Osteocyte (in vitro differentiated cells): ENCODE measurements at regions not wholly inside any gene's neighbourhood (a gene's known extent, or its start where the extent isn't known, plus 50 kb on each side); places are given as distances from the start of the nearest gene placed in this dataset.

Experiments used
- DNase-seq: peaks from one replicate; pipeline ENCODE4 v3.0.0; 2021; ENCODE audit warnings: mixed read lengths; ENCODE audit not compliant: unreplicated experiment; ENCODE audit errors: extremely low spot score
- H3K27ac Mint-ChIP-seq: one replicate; pipeline ENCODE4 v1.8.0; 2021; ENCODE audit warnings: mild to moderate bottlenecking, mixed read lengths; ENCODE audit not compliant: unreplicated experiment
- H3K27me3 Mint-ChIP-seq: one replicate; pipeline ENCODE4 v1.8.0; 2021; ENCODE audit warnings: mixed read lengths; ENCODE audit not compliant: unreplicated experiment
- H3K36me3 Mint-ChIP-seq: one replicate; pipeline ENCODE4 v1.8.0; 2021; ENCODE audit warnings: mixed read lengths; ENCODE audit not compliant: unreplicated experiment
- H3K4me1 Mint-ChIP-seq: one replicate; pipeline ENCODE4 v1.8.0; 2021; ENCODE audit warnings: mixed read lengths; ENCODE audit not compliant: unreplicated experiment
- H3K4me3 Mint-ChIP-seq: one replicate; pipeline ENCODE4 v1.8.0; 2021; ENCODE audit warnings: mild to moderate bottlenecking, moderate library complexity, mixed read lengths; ENCODE audit not compliant: unreplicated experiment
- H3K9me3 Mint-ChIP-seq: one replicate; pipeline ENCODE4 v1.8.0; 2021; ENCODE audit warnings: mixed read lengths; ENCODE audit not compliant: unreplicated experiment
- CTCF ChIP-seq: fragments of 200-600 bp; sonication (generic); IDR thresholded peaks from 2 replicates; pipeline ENCODE4 v1.5.0; 2021; ENCODE audit warnings: antibody characterized with exemption, mild to moderate bottlenecking, moderate library complexity

GRCh38 chr12:22904485-22904884, 279.5 kb downstream of the ETNK1 start:
- DNase-seq: no peak
- no peak overlapping the region for H3K4me3 Mint-ChIP-seq

GRCh38 chr12:22916241-22916640, 291.3 kb downstream of the ETNK1 start:
- TF ChIP-seq CTCF: no peak
- Mint-ChIP-seq H3K36me3 (no peaks in the 10 kb centered on the region), H3K4me1 (peaks cover 11% of the 10 kb centered on the region), H3K27ac (no peak overlapping the region), H3K9me3 (no peaks in the 10 kb centered on the region), H3K4me3 (no peak overlapping the region), H3K27me3 (peaks cover 54% of the 10 kb centered on the region)
- DNase-seq: no peak

More at GRCh38 chr12:22904485-22904884, 279.5 kb downstream of the ETNK1 start:
- Mint-ChIP-seq H3K4me1 (no peaks in the 10 kb centered on the region), H3K27ac (no peak overlapping the region), H3K27me3 (peaks cover 6% of the 10 kb centered on the region), H3K36me3 (no peaks in the 10 kb centered on the region), H3K9me3 (no peaks in the 10 kb centered on the region)
- no peak for TF ChIP-seq CTCF

GRCh38 chr12:22916815-22917214, 291.8 kb downstream of the ETNK1 start:
- no peak for TF ChIP-seq CTCF
- Mint-ChIP-seq H3K36me3 (no peaks in the 10 kb centered on the region), H3K27ac (no peak overlapping the region), H3K4me3 (no peak overlapping the region), H3K27me3 (peaks cover 56% of the 10 kb centered on the region), H3K9me3 (no peaks in the 10 kb centered on the region), H3K4me1 (peaks cover 11% of the 10 kb centered on the region)
- no peak for DNase-seq

- Mint-ChIP-seq H3K27me3 (peaks cover 43% of the 10 kb centered on the region), H3K36me3 (no peaks in the 10 kb centered on the region), H3K27ac (no peak overlapping the region), H3K4me1 (peaks cover 8% of the 10 kb centered on the region), H3K9me3 (no peaks in the 10 kb centered on the region), H3K4me3 (no peak overlapping the region)
- DNase-seq: no peak
- no peak for TF ChIP-seq CTCF
Measured at GRCh38 chr12:22919883-22920282, 294.9 kb downstream of the ETNK1 start.

GRCh38 chr12:22923768-22924167, 298.8 kb downstream of the ETNK1 start:
- H3K9me3 Mint-ChIP-seq: no peaks in the 10 kb centered on the region
- H3K4me1 Mint-ChIP-seq: no peaks in the 10 kb centered on the region
- H3K4me3 Mint-ChIP-seq: no peak overlapping the region
- peaks cover 25% of the 10 kb centered on the region for H3K27me3 Mint-ChIP-seq
- H3K36me3 Mint-ChIP-seq: no peaks in the 10 kb centered on the region
- no peak for DNase-seq
- TF ChIP-seq CTCF: no peak
- no peak overlapping the region for H3K27ac Mint-ChIP-seq
